Stimulated activated CD8-positive, alpha-beta memory T cell treated with anti-CD3 and anti-CD28 coated beads, Interleukin-15, amount 100 ng/mL, for 24 hours (primary cell): ENCODE measurements at regions not wholly inside any gene's neighbourhood (a gene's known extent, or its start where the extent isn't known, plus 50 kb on each side); places are given as distances from the start of the nearest gene placed in this dataset.

Source experiments
- DNase-seq: peaks from one replicate; pipeline ENCODE4 v3.0.0-alpha.2; 2020; ENCODE audit warnings: low read depth

DNA sequence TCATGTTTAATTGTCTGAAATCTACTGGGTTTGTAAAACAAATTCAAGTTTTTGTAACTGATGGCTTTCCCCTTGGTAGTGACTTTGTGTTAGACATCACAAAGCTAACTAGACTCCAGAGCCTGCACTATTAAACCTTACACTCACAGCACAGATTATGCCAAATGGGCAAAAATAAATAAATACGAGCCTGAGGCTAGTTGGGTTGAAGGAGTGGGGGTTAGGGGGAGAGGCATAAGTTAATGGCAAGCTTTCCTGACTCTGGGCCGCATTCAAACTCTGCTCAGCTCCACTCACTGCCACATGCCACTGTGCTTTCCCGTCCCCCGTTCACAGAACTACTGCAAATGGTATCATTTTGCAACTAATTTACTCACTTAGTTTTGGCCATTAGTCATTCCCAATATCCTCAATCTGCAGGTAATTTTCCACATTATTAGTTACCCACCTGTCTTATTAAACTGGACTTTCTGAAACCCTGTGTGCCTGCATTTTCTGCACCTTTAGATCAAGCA, 1079.9 kb upstream of the PIK3C3 start:
- no peak for DNase-seq

DNA sequence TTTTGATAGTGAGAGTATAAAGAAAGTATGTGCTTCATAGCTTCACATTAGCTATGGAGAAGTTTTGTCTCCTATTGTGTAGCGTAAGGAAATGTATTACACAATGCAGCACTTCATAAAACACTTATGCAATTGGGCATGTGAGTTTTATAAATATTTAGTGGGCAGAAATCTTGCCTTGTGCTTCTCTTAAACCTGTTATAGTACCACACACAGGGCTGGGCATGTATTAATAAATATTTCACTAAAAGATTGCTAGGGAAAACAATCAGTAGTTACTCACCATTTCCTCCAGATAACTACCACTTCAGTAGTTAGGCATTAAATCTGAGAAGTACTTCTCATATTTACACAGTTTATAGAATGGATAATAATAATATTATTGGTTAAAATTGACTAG, 1080.8 kb upstream of the PIK3C3 start:
- no peak for DNase-seq

DNA sequence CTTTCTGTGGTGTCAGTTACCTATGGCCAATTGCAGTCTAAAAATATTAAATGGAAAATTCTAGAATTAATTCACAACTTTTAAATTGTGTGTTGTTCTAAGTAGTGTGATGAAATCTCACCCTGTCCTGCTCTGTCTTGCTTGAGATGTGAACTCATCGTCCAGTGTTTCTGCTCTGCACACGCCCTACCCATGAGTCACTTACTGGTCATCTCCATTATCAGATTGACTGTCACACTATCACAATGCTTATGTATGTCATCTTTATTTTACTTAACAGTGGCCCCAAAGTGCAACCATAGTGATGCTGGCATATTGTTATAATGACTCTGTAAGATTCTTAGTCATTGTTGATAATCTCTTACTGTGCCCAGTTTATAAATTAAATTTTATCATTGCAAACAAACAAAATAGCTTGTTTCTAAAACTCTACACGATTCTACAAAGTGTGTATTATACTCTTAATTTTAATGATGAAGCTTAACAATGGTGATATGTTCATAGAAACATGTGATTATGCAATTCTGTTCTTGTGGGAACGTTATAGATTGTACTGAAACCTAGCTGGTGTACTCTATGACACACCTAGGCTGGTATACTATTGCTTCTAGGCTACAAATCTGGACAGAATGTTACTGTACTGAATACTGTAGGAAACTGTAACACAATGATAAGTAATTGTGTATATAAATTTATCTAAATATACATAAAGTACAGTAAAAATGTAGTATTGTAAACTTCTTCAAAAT, 1086.8 kb upstream of the PIK3C3 start:
- no peak for DNase-seq

DNA sequence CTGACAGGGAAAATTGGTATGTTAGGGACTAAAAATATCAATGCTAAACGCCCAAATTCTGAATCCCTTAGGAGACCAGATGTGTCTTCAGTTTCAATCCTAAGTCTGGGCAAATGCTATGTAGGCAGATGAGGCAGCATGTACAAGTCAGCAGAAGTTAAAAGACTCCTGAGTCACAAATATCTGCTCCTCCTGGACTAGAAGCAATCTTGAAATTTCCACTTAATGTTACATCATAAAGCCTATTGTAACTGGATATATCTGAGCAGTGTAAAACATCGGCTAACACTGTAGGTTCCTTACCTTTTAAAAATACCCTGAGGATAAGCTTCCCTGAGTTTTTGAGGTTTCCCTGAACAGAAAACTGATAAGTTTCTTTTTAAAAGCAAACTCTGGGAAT, 1087.6 kb upstream of the PIK3C3 start:
- no peak for DNase-seq

DNA sequence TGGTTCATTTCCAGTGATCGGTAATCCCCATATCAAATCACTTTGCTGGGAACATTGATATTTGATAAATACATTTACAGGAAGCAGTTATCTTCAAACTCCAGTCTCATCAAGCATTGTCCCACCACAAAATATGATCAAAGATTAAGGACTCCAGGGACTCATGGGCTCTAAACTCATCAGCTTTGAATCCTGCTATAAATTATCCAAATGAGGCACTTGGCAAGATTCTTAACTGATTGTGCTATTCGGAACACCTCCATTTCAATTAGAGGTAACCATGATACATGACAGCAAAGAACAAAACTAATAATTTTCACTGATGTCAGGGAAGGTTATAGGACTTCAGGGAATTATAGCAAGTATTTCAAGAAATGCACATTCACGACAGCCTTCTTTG, 1088.1 kb upstream of the PIK3C3 start:
- DNase-seq = no peak

DNA sequence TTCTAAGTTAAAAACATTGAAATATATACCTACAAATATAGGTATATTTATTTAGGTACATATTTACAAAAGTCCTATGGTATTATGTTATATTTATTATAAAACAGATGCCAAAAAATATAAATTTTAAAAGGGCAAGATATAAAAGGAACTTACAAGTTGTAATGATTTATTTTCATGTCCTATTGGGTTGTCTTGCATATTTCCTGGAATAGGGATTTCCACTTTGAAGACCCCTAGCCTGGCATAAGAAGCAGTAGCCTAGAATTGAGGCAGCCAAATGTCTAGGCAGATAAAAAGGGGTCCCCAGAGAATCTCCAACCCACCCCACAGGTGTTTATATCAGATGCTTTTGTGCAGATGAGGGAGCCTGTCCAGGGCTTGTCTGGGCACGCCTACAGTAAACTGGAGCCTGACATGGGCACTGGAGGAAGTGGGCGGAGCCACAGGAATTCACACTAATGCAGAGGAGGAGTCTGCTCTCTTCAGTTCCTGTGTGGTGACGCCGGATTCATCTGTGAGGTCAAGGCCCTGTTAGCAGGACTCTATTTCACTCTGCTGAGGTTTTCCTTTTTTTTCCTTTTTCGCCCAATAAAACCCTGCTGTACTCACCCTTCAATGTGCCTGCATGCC, 1088.9 kb upstream of the PIK3C3 start:
- no peak for DNase-seq

DNA sequence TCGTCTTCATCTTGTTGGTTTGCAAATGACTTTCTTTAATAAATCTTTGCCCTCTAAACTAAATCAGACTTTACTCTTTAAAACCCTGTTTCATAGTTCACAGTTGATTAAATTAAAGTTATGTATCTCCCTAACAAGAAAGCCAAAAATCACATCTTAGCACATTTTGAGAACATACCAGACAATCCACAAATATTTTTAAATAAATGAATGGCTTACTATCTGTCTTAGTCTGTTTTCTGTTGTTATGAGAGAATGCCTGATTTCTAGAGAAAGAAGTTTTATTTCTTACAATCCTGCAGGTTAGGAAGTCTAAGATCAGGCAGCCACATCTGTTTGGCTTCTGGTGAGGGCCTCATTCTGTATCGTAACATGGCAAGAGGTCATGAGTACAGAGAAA, 1090.2 kb upstream of the PIK3C3 start:
- DNase-seq = no peak

DNA sequence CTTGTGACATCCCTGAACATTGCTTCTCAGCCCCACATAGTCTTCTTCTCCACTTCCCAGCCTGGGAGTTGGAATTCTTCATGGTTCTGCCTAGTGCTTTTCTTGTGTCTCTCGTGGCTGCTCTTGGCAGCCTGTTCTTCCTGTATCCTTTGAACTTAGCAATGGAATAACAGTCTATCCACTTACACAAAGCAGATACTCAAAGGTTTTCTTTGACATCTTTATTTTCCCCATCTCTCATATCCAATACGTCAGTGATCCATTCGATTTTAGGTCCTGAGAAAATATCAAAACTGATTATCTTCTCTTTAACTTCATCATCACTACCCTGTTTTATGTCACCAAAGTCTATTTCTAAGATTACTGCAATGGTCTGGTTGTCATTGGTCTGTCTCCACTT, 1091.2 kb upstream of the PIK3C3 start:
- no peak for DNase-seq

DNA sequence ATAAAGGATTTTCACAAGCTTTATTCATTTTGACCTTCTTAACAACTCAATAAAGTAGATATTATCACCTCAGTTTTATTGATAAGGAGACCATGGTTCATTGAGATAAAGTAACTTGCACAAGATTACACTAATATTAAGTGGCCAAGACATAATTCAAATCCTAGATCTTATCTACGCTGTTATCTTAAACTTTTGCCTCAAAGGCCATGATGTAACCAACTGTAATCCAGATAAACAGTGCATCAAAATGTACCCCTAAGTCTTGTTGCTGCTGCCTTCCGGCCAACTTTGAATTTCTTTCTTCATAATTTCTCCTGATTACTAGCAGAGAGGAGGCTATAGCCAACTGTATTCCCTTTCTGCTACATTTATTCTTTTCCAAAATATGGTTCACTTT, 1094.8 kb upstream of the PIK3C3 start:
- DNase-seq = no peak

DNA sequence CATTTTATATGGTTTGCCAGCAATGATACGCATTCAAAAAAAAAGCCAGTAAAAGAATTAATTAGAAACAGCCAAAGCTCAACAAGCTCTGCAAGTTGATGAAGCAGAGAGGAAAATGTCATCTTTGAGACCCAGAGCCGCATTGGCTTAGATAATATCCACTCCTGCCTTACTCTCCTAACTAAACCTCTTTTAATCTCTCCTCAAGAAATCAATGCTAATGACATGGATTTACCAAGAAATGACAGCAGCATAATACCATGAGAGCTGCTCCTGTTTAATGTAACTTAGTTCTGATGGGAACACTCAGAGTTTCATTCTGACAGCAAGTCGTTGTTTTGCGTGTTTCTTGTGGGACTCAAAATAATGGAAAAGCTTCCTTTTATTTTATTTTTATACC, 1099.4 kb upstream of the PIK3C3 start:
- no peak for DNase-seq

DNA sequence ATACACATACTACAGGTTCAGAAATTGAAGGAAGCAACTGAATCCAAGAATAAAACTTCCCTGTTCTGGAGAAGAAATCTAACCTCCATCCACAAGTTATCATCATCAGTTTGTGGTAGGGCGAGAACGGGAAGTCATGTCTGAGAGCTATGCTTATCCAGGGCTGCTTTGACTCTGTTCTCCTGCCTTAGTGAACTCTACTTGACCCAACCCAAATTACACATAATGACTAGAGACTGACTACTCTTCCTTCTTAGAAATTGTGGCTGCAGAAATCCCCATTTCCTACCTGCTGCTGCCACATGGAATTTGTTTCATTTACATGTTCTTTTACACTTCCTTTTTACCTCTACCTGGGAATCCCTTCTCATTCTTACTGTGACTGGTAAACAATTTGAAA, 1102.6 kb upstream of the PIK3C3 start:
- DNase-seq = no peak

DNA sequence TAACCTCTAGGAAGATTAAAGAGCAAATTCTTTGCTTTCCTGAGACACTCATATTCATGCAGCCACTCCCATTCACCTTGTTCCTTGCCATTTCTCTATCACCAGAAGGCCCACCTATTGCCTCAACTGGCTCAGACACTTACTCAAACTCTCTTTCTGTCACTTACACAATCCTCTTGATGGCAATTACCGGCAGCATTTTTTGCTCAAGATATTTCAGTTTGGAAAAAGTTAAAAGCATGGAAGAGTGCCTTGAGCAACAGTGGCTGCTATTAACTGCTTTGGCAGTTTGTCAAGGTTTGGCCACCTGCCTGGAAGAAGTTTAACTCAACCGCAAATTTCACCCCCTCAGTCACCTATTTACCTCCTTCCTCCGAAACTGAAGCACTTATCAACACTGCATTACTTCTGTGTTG, 1104.0 kb upstream of the PIK3C3 start:
- DNase-seq = no peak

DNA sequence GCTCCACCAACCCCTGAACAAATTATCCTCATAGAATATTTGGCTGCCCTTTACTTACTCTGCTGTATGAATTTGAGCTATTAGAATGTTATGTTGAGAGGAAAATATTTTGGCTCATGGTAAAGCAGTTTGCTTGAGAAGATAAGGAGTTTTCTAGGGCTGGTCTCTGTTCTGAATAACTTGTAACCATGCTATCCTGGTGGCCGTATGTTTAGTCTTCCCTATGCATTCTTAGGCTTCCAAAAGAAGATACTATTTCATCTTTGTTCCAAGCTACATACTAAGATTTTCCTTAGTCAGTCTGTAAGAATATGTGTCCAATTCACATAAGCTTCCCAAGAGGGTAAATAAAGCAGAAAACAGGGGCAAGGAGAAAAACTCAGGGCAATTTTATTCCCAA, 1105.1 kb upstream of the PIK3C3 start:
- DNase-seq = no peak

DNA sequence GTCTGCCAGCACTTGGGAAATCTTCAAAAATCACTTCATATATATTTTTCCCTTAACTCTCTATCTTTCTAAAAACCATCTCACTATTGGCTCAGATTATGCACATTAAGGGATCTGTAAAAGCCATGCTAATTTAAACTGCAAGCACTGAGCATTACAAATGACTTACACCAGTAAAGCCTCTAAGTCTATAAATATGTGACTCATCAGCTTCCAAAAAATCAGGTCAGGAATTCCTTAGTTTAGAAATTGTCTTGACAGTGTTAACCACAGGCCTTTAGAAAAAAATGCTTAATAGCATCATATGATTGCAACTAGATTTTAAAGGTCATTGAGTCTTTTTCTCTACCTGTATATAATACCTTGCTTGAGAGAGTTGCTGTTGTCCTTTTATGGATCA, 1113.6 kb upstream of the PIK3C3 start:
- no peak for DNase-seq

DNA sequence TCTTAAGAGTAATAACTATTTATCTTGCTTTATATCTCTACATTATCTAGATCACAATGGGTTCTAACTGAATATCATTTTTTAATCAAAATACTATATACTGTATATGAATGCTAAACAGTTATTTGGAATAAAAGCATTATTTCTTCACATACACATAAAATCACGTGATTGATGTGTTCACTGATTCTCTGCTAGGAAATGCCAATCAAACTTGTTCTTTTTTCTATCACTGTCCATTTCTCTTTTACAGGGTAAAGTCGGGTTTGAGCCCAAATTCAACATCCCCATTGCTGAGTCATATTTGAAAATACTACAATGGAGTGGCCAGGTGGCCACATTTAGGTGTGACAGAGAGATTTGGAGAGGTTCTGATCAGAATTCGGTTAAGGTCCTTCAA, 1114.0 kb upstream of the PIK3C3 start:
- DNase-seq = no peak

DNA sequence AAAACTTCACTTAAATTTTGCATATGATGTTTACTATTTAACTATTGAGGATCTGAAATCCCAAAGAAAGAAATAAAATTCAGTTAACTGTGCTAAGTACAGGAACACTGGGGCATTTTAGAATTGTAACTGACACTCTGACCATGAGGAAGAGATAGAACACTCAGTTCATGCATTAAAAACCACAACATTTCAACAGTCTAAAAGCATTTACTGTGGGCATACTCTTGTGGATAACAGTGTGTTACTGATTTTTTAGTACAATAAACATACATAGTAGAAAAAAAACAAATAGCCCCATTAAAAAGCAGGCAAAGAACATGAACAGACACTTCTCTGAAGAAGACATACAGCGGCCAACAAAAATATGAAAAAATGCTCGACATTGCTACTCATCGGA, 1122.7 kb upstream of the PIK3C3 start:
- DNase-seq = no peak

DNA sequence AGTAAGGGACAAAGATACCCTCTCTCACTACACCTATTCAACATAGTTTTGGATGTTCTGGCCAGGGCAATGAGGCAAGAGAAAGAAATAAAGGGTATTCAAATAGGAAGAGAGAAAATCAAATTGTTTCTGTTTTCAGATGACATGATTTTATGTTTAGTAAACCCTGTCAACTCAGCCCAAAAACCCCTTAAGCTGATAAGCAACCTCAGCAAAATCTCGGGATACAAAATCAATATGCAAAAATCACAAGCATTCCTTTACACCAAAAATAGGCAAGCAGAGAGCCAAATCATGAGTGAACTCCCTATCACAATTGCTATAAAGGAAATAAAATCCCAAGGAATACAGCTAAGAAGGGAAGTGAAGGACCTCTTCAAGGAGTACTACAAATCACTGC, 1130.7 kb upstream of the PIK3C3 start:
- DNase-seq = no peak

DNA sequence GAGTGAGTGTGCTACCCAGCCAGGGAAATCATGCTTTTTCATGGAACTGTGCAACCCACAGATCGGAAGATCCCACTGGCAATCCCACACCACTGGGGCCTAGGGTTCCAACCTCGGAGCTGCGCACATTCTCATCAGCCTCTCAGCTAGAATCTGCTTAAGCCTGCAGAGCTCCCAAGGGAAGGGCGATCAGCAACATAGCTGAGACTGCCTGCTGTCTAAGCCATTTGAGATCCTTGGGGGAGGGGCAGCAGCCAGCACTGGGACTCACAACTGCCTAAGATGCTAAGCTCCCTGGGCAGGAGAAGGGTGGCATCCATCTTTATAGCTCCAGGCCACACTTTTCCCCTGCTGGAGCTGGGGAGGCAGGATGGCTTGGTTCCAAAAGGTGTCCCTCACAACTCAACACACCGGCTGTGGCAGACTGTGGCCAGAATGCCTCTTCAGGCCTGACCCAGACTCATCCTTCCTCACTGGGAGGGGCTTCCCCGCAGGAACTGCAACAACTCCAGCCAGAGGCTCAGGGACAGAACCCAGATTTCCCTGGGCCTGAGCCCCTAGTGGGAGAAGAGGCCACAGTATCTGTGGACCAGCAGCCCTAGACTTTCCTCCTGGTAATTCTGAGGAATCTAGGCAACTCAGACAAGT, 1133.3 kb upstream of the PIK3C3 start:
- no peak for DNase-seq

DNA sequence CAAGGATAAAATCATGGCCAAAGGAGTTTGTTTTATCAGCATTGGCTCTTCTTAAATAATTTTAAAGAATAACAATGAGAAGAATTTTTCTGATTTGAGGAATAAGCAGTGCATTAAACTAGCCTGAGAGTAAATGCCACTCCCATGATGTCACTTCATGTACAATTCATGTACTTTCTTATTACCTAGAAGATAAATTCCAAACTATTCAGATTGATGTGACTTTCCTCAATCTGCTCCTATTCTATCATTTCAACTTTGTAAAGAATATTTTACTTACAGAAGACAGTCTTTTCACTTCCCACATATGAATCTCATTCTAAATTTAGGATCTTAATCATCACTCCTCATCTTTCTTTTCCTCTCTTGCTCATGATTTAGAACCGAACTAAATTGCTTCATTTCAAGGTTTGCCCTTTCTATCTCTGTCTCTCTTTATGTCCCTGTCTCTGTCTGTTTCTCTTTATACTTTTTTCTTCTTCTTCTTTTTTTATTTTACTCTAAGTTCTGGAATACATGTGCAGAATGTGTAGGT, 1142.0 kb upstream of the PIK3C3 start:
- DNase-seq = no peak

DNA sequence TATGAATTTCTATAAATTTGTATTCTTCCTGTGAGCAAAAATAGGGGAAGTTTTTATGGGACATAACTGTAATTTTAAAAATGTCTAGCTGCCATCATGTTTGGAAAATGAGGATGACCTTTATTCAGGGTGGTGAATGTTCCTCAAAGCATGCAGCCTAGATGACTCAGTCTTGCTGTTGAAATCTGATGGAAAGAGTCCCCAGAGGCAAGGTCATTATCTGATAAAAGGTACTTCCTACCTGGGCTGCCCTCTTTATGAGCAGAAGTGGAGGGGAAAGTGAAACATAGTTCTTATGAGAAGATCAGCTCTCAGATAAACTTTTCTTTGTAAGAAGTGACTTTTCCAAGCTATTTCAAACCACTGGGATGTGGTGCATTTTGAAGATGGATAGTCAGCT, 1144.7 kb upstream of the PIK3C3 start:
- no peak for DNase-seq

DNA sequence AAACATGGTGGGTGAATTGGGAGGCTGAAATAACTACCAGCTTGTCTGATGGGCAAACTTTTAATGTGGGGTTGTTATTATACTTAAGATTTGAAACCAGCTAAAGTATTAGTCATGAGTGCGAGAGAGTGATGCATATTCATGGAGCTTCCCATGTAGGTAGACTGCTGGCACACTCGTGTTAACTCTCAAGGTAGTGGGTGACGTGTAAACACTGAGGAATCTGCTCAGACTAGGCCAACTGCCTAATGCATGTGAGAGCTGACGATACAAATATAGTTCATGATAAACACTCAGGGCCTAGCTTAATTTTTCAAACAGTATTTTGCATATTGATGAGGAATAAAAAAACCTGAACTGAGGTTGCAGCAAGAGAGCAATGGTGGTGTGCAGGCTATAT, 1165.7 kb upstream of the PIK3C3 start:
- no peak for DNase-seq

DNA sequence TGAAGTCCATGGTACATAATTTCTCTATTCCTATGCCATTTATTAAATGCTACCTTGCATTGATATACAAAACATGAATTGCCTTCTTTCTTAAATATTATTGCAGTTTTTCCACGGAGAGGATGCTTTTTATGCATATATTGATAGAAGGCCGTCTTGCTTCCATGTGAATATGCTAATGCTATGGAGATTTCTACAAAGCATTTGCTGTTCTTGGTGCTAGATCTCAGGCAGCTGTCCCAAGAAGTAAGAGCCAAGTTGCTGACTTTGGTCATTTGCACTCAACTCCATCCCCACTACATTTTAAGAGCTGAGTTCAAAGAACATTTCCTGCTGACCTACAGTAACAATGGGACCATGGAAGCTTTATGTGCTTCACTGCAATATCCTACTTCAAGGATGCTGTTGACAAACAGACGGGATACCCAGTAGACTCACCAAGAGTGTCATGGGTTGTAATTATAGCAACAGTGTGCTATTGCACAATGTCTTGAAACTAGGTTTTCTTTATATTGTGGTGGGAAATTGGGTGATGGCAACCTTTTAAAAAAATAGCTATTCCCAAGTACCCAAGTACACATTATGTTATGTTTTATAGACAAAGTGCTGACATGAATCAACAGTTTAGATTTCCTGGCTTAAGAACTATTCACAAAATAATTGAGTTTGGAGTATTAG, 1172.4 kb upstream of the PIK3C3 start:
- no peak for DNase-seq

DNA sequence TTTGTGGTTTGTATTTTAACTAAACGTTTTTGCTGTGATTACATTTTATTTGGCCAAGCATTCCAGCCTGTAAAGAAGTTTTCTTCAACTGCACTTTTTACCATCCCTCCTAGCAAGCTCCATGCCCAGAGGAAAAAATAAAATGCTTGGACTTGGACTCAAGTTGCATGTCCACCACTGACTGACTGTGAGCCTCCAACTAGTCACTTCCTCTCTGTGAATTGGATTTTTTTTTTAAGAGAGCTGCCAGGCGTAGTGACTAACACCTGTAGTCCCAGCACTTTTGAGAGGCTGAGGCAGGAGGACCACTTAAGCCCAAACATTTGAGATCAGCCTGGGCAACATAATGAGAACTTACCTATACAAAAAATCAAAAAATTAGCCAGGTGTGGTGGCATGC, 1185.2 kb upstream of the PIK3C3 start:
- DNase-seq = no peak
